Right atrium auricular region (tissue), 2 donors: ENCODE measurements at regions not wholly inside any gene's neighbourhood (a gene's known extent, or its start where the extent isn't known, plus 50 kb on each side); places are given as distances from the start of the nearest gene placed in this dataset.

ENCODE experiments used
- DNase-seq: peaks from one replicate; pipeline ENCODE4 v3.0.0-alpha.2; 2019; ENCODE audit warnings: low spot score
- H3K27ac ChIP-seq, 2 donors: fragments of 200-600 bp; sonication (generic); 1 replicate in 1 of 2; 2 replicates in 1 of 2; pipeline ENCODE4 v1.5.1; 2016 to 2019
- H3K27me3 ChIP-seq, 2 donors: fragments of 200-600 bp; sonication (generic); one replicate each; pipeline versions ENCODE4 v1.5.1 to v1.6.0; 2017 to 2019
- H3K36me3 ChIP-seq: fragments of 200-600 bp; sonication (generic); one replicate; pipeline ENCODE4 v1.5.1; 2016
- H3K4me1 ChIP-seq, 2 donors: fragments of 200-600 bp; sonication (generic); one replicate each; pipeline versions ENCODE4 v1.5.1 to v1.6.0; 2017 to 2019
- H3K4me3 ChIP-seq, 2 donors: fragments of 200-600 bp; sonication (generic); 1 replicate in 1 of 2; 2 replicates in 1 of 2; pipeline ENCODE4 v1.5.1; 2017 to 2019; ENCODE audit warnings: mild to moderate bottlenecking in 1 of 2, moderate library complexity in 1 of 2
- H3K9me3 ChIP-seq, 2 donors: fragments of 200-600 bp; sonication (generic); one replicate each; pipeline ENCODE4 v1.5.1; 2019
- TF ChIP-seq, protein P1 (sequence below), 2 donors: fragments of 200-600 bp; sonication (generic); IDR thresholded peaks; one replicate each; pipeline ENCODE4 v1.5.1; 2019; ENCODE audit warnings: antibody characterized with exemption in 2 of 2

- no peaks in the 10 kb centered on the region for H3K9me3 ChIP-seq
- H3K27me3 ChIP-seq, result no peaks in the 10 kb centered on the region
- no peak overlapping the region for H3K27ac ChIP-seq
- H3K4me3 ChIP-seq, result no peak overlapping the region
- TF ChIP-seq, protein P1, sequence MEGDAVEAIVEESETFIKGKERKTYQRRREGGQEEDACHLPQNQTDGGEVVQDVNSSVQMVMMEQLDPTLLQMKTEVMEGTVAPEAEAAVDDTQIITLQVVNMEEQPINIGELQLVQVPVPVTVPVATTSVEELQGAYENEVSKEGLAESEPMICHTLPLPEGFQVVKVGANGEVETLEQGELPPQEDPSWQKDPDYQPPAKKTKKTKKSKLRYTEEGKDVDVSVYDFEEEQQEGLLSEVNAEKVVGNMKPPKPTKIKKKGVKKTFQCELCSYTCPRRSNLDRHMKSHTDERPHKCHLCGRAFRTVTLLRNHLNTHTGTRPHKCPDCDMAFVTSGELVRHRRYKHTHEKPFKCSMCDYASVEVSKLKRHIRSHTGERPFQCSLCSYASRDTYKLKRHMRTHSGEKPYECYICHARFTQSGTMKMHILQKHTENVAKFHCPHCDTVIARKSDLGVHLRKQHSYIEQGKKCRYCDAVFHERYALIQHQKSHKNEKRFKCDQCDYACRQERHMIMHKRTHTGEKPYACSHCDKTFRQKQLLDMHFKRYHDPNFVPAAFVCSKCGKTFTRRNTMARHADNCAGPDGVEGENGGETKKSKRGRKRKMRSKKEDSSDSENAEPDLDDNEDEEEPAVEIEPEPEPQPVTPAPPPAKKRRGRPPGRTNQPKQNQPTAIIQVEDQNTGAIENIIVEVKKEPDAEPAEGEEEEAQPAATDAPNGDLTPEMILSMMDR (IDR thresholded peaks at IDR 0.05), result no peak
- DNase-seq, result no peak
- H3K4me1 ChIP-seq, result peaks cover 0 to 28% of the 10 kb centered on the region in 2 donors
- H3K36me3 ChIP-seq, result no peaks in the 10 kb centered on the region
These were observed 80.5 kb upstream of the VAV3 start for GRCh38 chr1:108045460-108045859.

DNA sequence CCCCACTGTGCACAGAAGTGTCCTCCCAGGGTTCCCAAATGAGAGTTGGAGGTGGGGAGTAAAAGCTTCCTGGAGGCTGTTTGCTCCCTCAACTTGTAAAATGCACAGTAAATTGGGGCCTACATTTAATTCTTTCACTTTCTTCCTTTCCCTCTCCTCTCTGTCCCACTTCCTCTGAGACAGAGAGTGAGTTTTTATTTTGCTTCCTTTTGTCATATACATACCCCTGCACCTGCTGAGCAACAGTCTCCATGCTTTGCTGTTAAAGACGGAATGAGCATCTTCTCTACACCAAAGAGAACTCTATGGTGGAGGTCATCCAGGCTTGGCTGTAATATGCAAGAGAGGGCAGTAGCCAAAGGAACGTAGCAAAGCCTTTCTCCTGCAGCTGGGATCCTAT is 79.3 kb upstream of the VAV3 start:
- Histone ChIP-seq H3K9me3 (no peaks in the 10 kb centered on the region), H3K36me3 (no peaks in the 10 kb centered on the region), H3K27me3 (no peaks in the 10 kb centered on the region), H3K4me1 (peaks cover 0 to 16% of the 10 kb centered on the region in 2 donors), H3K27ac (no peak overlapping the region), H3K4me3 (no peak overlapping the region)
- TF ChIP-seq, protein P1 (IDR thresholded peaks at IDR 0.05), result no peak
- DNase-seq, result no peak

- no peaks in the 10 kb centered on the region for H3K36me3 ChIP-seq
These were observed 78.7 kb upstream of the VAV3 start for GRCh38 chr1:108043707-108044106.

GRCh38 chr1:108042610-108043009 is 77.6 kb upstream of the VAV3 start:
- Histone ChIP-seq H3K27ac (no peak overlapping the region), H3K4me3 (no peak overlapping the region), H3K9me3 (no peaks in the 10 kb centered on the region), H3K36me3 (no peaks in the 10 kb centered on the region), H3K27me3 (no peaks in the 10 kb centered on the region), H3K4me1 (peaks cover 0 to 11% of the 10 kb centered on the region in 2 donors)
- no peak for DNase-seq
- TF ChIP-seq, protein P1 (IDR thresholded peaks at IDR 0.05), result no peak

More at GRCh38 chr1:108043707-108044106, 78.7 kb upstream of the VAV3 start:
- no peak for DNase-seq
- Histone ChIP-seq H3K27ac (no peak overlapping the region), H3K4me1 (peaks cover 0 to 11% of the 10 kb centered on the region in 2 donors), H3K4me3 (no peak overlapping the region), H3K27me3 (no peaks in the 10 kb centered on the region), H3K9me3 (no peaks in the 10 kb centered on the region)
- TF ChIP-seq, protein P1 (IDR thresholded peaks at IDR 0.05), result no peak

- TF ChIP-seq, protein P1 (IDR thresholded peaks at IDR 0.05), result no peak
- no peak for DNase-seq
These were observed 76.6 kb upstream of the VAV3 start for GRCh38 chr1:108041360-108042142.

More at GRCh38 chr1:108041360-108042142, 76.6 kb upstream of the VAV3 start:
- Histone ChIP-seq H3K27me3 (no peaks in the 10 kb centered on the region), H3K9me3 (no peaks in the 10 kb centered on the region), H3K36me3 (no peaks in the 10 kb centered on the region), H3K4me3 (no peak overlapping the region), H3K27ac (no peak overlapping the region), H3K4me1 (peaks cover 0 to 11% of the 10 kb centered on the region in 2 donors)
